HUES6 (cell line): ENCODE measurements at regions not wholly inside any gene's neighbourhood (a gene's known extent, or its start where the extent isn't known, plus 50 kb on each side); places are given as distances from the start of the nearest gene placed in this dataset.

Experiments used
- H3K27ac ChIP-seq: 2 replicates; pipeline ENCODE4 v1.7.0; 2013; ENCODE audit warnings: low read depth, mild to moderate bottlenecking, low read length, inconsistent platforms
- H3K27me3 ChIP-seq: 2 replicates; pipeline ENCODE4 v1.6.1; 2013; ENCODE audit warnings: low read length; ENCODE audit not compliant: control insufficient read depth, insufficient read depth
- H3K36me3 ChIP-seq: 2 replicates; pipeline ENCODE4 v1.6.1; 2013; ENCODE audit warnings: low read length; ENCODE audit not compliant: control insufficient read depth, insufficient read depth
- H3K4me1 ChIP-seq: 2 replicates; pipeline ENCODE4 v1.6.1; 2013; ENCODE audit warnings: low read length; ENCODE audit not compliant: control insufficient read depth, insufficient read depth
- H3K4me3 ChIP-seq: 2 replicates; pipeline ENCODE4 v1.5.1; 2013; ENCODE audit warnings: low read depth, low read length
- H3K9ac ChIP-seq: one replicate; pipeline ENCODE4 v1.6.1; 2013; ENCODE audit warnings: mild to moderate bottlenecking, low read length
- H3K9me3 ChIP-seq: 2 replicates; pipeline ENCODE4 v1.6.1; 2013; ENCODE audit warnings: low read depth, low read length; ENCODE audit not compliant: control insufficient read depth, insufficient read depth

- H3K36me3 ChIP-seq = no peaks in the 10 kb centered on the region
- H3K9ac ChIP-seq = no peak overlapping the region
- H3K9me3 ChIP-seq = peaks cover 8% of the 10 kb centered on the region
- H3K27me3 ChIP-seq = no peaks in the 10 kb centered on the region
- no peak overlapping the region for H3K27ac ChIP-seq
- no peak overlapping the region for H3K4me3 ChIP-seq
- peaks cover 4% of the 10 kb centered on the region; the same call in 1 of the 2 replicates for H3K4me1 ChIP-seq
Observed at GRCh38 chr14:55734731-55735130, 154.7 kb downstream of the KTN1 start.

- H3K4me3 ChIP-seq = no peak overlapping the region
- no peak overlapping the region for H3K9ac ChIP-seq
- H3K27me3 ChIP-seq = no peaks in the 10 kb centered on the region
- H3K27ac ChIP-seq = no peak overlapping the region
- H3K9me3 ChIP-seq = peaks cover 8% of the 10 kb centered on the region
- peaks cover 6% of the 10 kb centered on the region; the same call in 1 of the 2 replicates for H3K4me1 ChIP-seq
- no peaks in the 10 kb centered on the region for H3K36me3 ChIP-seq
Observed at GRCh38 chr14:55739967-55740648, 160.1 kb downstream of the KTN1 start.

DNA sequence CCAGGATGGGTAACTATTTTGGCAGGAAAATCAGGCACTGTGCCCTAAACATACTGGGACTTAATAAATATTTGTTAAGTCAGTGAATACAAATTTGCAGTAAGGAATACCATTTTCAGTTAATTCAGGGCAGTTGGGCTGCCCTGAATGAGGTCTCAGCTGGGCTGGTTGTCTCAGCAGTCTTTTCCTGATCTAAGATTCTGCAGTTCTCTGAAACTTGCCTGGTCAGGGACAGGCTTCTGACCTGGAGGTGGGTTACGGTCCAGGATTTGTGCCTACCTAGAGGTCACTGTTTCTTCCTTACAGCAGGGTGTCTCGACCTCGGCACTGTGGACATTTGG is 160.6 kb downstream of the KTN1 start:
- no peaks in the 10 kb centered on the region for H3K36me3 ChIP-seq
- peaks cover 8% of the 10 kb centered on the region for H3K9me3 ChIP-seq
- peaks cover 6% of the 10 kb centered on the region; the same call in 1 of the 2 replicates for H3K4me1 ChIP-seq
- H3K27ac ChIP-seq = no peak overlapping the region
- no peaks in the 10 kb centered on the region for H3K27me3 ChIP-seq
- no peak overlapping the region for H3K4me3 ChIP-seq
- H3K9ac ChIP-seq = no peak overlapping the region

- peaks cover 6% of the 10 kb centered on the region; the same call in 1 of the 2 replicates for H3K4me1 ChIP-seq
- no peak overlapping the region for H3K4me3 ChIP-seq
- no peaks in the 10 kb centered on the region for H3K36me3 ChIP-seq
- H3K27ac ChIP-seq = no peak overlapping the region
- no peak overlapping the region for H3K9ac ChIP-seq
- peaks cover 2% of the 10 kb centered on the region; the same call in 1 of the 2 replicates for H3K9me3 ChIP-seq
- H3K27me3 ChIP-seq = no peaks in the 10 kb centered on the region
Observed at GRCh38 chr14:55741240-55741639, 161.2 kb downstream of the KTN1 start.

GRCh38 chr14:55743551-55743950 is 163.5 kb downstream of the KTN1 start:
- Histone ChIP-seq H3K27me3 (no peaks in the 10 kb centered on the region), H3K4me1 (peaks cover 6% of the 10 kb centered on the region; the same call in 1 of the 2 replicates), H3K9ac (no peak overlapping the region), H3K9me3 (no peaks in the 10 kb centered on the region), H3K36me3 (no peaks in the 10 kb centered on the region), H3K4me3 (no peak overlapping the region), H3K27ac (no peak overlapping the region)

GRCh38 chr14:55744321-55744720 is 164.3 kb downstream of the KTN1 start:
- H3K9ac ChIP-seq = no peak overlapping the region
- peaks cover 11% of the 10 kb centered on the region for H3K4me1 ChIP-seq

GRCh38 chr14:55745906-55746305 is 165.9 kb downstream of the KTN1 start:
- Histone ChIP-seq H3K4me3 (no peak overlapping the region), H3K9ac (no peak overlapping the region), H3K27me3 (no peaks in the 10 kb centered on the region), H3K9me3 (no peaks in the 10 kb centered on the region), H3K27ac (no peak overlapping the region), H3K4me1 (peaks cover 10% of the 10 kb centered on the region), H3K36me3 (no peaks in the 10 kb centered on the region)

More at GRCh38 chr14:55744321-55744720, 164.3 kb downstream of the KTN1 start:
- no peak overlapping the region for H3K4me3 ChIP-seq
- no peak overlapping the region for H3K27ac ChIP-seq
- H3K36me3 ChIP-seq = no peaks in the 10 kb centered on the region
- no peaks in the 10 kb centered on the region for H3K9me3 ChIP-seq
- H3K27me3 ChIP-seq = no peaks in the 10 kb centered on the region

GRCh38 chr14:55746558-55746957 is 166.6 kb downstream of the KTN1 start:
- Histone ChIP-seq H3K4me1 (peaks cover 9% of the 10 kb centered on the region), H3K9ac (no peak overlapping the region), H3K9me3 (no peaks in the 10 kb centered on the region), H3K4me3 (no peak overlapping the region), H3K36me3 (no peaks in the 10 kb centered on the region), H3K27me3 (no peaks in the 10 kb centered on the region), H3K27ac (no peak overlapping the region)

GRCh38 chr14:55747186-55747585 is 167.2 kb downstream of the KTN1 start:
- H3K27ac ChIP-seq = no peak overlapping the region
- no peak overlapping the region for H3K9ac ChIP-seq
- no peaks in the 10 kb centered on the region for H3K36me3 ChIP-seq
- H3K9me3 ChIP-seq = no peaks in the 10 kb centered on the region
- no peak overlapping the region for H3K4me3 ChIP-seq
- no peaks in the 10 kb centered on the region for H3K27me3 ChIP-seq
- H3K4me1 ChIP-seq = peaks cover 12% of the 10 kb centered on the region

DNA sequence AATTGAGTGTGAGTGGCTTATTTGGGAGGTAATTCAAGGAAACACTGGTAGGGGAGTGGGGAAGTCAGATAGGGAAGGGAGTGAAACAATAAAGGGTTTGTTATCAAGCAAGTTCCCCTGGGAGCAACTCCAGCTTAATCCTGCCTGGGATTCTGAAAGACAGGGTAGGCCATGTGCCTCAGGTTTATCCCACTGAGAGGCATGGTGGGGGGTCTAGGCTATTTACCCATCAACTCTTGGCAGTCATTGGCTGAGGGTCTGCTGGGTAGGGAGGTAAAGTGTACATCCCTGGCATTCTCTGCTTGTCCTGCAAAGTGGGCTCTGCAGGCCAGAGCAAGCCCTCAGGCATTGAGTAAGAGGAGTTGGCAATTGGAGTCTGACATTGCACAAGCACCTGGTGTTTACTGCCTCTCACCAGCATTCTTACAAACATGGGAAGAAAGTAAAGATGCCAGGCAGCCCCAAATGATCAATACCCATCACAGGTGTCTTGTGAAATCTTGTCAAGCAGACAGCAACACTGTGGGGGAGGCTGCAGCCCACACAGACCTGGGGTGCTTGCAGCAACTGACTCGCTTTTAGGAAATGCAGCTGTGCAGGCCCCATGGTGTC is 169.3 kb downstream of the KTN1 start:
- Histone ChIP-seq H3K27me3 (no peaks in the 10 kb centered on the region), H3K4me1 (peaks cover 26% of the 10 kb centered on the region), H3K9me3 (no peaks in the 10 kb centered on the region), H3K36me3 (no peaks in the 10 kb centered on the region), H3K9ac (no peak overlapping the region), H3K4me3 (no peak overlapping the region), H3K27ac (no peak overlapping the region)

DNA sequence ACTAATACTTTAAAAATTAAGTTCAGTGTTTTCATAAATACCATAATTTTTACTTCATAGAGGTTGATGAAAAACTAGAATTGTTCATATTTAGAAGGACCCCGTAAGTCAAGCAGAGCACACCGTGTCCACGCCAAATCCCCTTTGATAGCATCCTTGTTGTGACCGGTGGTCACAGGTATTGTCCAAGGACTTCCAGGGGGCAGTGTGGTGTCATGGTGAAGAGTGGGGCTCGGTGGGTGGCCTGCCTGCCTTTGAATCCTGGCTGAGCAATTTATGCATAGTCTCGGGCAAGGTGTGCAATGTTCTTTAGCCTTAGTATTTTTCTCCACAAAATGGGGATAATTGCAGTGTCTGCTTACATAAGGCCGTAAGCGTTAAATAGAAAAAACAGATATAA is 169.9 kb downstream of the KTN1 start:
- Histone ChIP-seq H3K9ac (no peak overlapping the region), H3K4me1 (peaks cover 26% of the 10 kb centered on the region), H3K27ac (no peak overlapping the region), H3K4me3 (no peak overlapping the region), H3K36me3 (no peaks in the 10 kb centered on the region), H3K27me3 (no peaks in the 10 kb centered on the region), H3K9me3 (no peaks in the 10 kb centered on the region)
